Medulla oblongata (tissue), 1 donor: ENCODE measurements at regions not wholly inside any gene's neighbourhood (a gene's known extent, or its start where the extent isn't known, plus 50 kb on each side); places are given as distances from the start of the nearest gene placed in this dataset.

ENCODE experiments used
- DNase-seq: peaks from one replicate; pipeline ENCODE4 v3.0.0-alpha.2; 2015; ENCODE audit errors: extremely low spot score

- DNase-seq: no peak
Measured at GRCh38 chr11:70026726-70027125, 51.4 kb upstream of the ANO1 start.

GRCh38 chr11:70027451-70027850 is 50.7 kb upstream of the ANO1 start:
- no peak for DNase-seq

DNA sequence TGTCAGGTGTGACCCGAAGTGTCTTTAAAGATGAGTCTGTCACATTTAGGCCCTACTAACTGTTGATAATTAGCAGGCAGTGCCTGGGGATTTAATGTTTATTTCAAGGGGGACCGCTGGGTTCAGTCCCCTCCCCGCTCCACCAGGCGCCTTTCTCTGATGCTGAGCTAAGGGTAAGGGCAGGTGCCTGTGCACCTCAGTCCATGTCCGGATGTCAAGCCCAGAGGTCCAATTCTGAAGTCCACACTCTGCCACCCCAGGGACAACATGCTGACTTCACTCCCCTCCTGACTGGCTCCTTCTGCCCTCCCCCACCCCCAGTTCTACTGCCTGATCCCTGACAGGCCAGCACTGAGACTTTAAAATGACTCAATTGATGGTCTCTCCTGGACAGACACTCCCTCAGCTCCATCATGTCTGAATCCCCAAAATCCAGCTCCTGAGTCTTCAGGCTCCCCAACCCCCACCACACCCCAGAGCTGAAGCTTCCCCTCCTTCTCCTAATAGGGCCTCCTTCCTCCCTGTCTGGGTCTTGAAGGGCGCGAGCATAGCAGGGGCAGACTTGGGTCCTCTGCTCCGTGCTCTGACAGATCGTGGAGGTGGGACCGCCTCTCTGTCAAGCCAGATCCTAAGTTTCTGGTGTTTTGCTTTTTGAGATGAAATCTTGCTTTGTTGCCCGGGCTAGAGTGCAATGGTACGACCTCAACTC is 49.8 kb upstream of the ANO1 start:
- no peak for DNase-seq
